ENCODE measurements at regions not wholly inside any gene's neighbourhood (a gene's known extent, or its start where the extent isn't known, plus 50 kb on each side); places are given as distances from the start of the nearest gene placed in this dataset.

GRCh38 chr3:5051772-5052171, 70.3 kb upstream of the ARL8B start:
- no peak for TF ChIP-seq CTCF (IDR thresholded peaks at IDR 0.05; ENCODE audit: insufficient read depth, low read depth, low read length)
- no peak for TF ChIP-seq EZH2 (IDR thresholded peaks at IDR 0.05; ENCODE audit: insufficient read depth, low read length)
